Caco-2 (cell line): ENCODE measurements at regions not wholly inside any gene's neighbourhood (a gene's known extent, or its start where the extent isn't known, plus 50 kb on each side); places are given as distances from the start of the nearest gene placed in this dataset.

ENCODE experiments used
- BruUV-seq: library from RNA; stranded (reverse); fragments of 400-500 nt; replicated peaks from 2 replicates; lab custom pipeline; 2021; lab: Mats Ljungman, UMichigan
- CTCF ChIA-PET: fragments of 300-600 bp; sonication (Branson Sonifier 250); formaldehyde crosslinking; loops from one replicate; lab custom pipeline; 2022; ENCODE audit warnings: antibody characterized with exemption; lab: Charles Lee
- POLR2A ChIA-PET: fragments of 300-600 bp; sonication (Branson Sonifier 250); formaldehyde crosslinking; loops from one replicate; lab custom pipeline; 2022; ENCODE audit warnings: antibody characterized with exemption; lab: Charles Lee
- DNase-seq, 2 experiments: peaks; one replicate each; pipeline versions ENCODE4 v3.0.0 to v3.0.0-alpha.2; 2020 to 2022
- H3K27me3 ChIP-seq: replicated peaks from 2 replicates; pipeline ENCODE4 v1.6.0; 2011; ENCODE audit warnings: low read length; ENCODE audit not compliant: control insufficient read depth, insufficient read depth
- H3K36me3 ChIP-seq: 2 replicates; pipeline ENCODE4 v1.5.1; 2011; ENCODE audit warnings: low read length; ENCODE audit not compliant: control insufficient read depth, insufficient read depth
- H3K4me1 ChIP-seq: fragments of 250-450 bp; sonication (Bioruptor Pico); 2 replicates; pipeline ENCODE4 v1.5.1; 2020; ENCODE audit warnings: mild to moderate bottlenecking
- H3K4me3 ChIP-seq: 2 replicates; pipeline ENCODE4 v1.5.1; 2011; ENCODE audit warnings: low read depth, mild to moderate bottlenecking, control low read depth, low read length
- H3K9me3 ChIP-seq: fragments of 250-450 bp; sonication (Bioruptor Pico); 2 replicates; pipeline ENCODE4 v1.5.1; 2020; ENCODE audit warnings: mild to moderate bottlenecking, moderate library complexity
- H3K27ac Mint-ChIP-seq: one replicate; pipeline ENCODE4 v1.8.0; 2022; ENCODE audit warnings: mixed read lengths; ENCODE audit not compliant: unreplicated experiment
- H3K27me3 Mint-ChIP-seq: one replicate; pipeline ENCODE4 v1.8.0; 2022; ENCODE audit warnings: mixed read lengths; ENCODE audit not compliant: insufficient read depth, unreplicated experiment
- H3K36me3 Mint-ChIP-seq: one replicate; pipeline ENCODE4 v1.8.0; 2022; ENCODE audit warnings: mild to moderate bottlenecking, mixed read lengths; ENCODE audit not compliant: insufficient read depth, unreplicated experiment
- H3K4me1 Mint-ChIP-seq: one replicate; pipeline ENCODE4 v1.8.0; 2022; ENCODE audit warnings: low read depth, mixed read lengths; ENCODE audit not compliant: unreplicated experiment
- H3K4me3 Mint-ChIP-seq: one replicate; pipeline ENCODE4 v1.8.0; 2022; ENCODE audit warnings: mild to moderate bottlenecking, moderate library complexity, mixed read lengths; ENCODE audit not compliant: unreplicated experiment
- H3K9me3 Mint-ChIP-seq: one replicate; pipeline ENCODE4 v1.8.0; 2022; ENCODE audit warnings: mixed read lengths; ENCODE audit not compliant: unreplicated experiment
- CTCF ChIP-seq, 2 experiments: fragments of 200-600 bp in 1 of 2; IDR thresholded peaks; 1 replicate in 1 of 2; 2 replicates in 1 of 2; pipeline versions ENCODE4 v1.5.1 to v1.8.0; 2011 to 2022; ENCODE audit warnings: antibody characterized with exemption in 1 of 2, control low read depth in 1 of 2, inconsistent platforms in 1 of 2, low read depth in 1 of 2, low read length in 1 of 2, mild to moderate bottlenecking in 1 of 2, moderate library complexity in 1 of 2; ENCODE audit not compliant: insufficient read depth in 1 of 2, severe bottlenecking in 1 of 2, unreplicated experiment in 1 of 2
- intact Hi-C: fragments of 100-400 bp; cut with micrococcal nuclease; formaldehyde crosslinking; loops from one replicate; pipeline ENCODE4 v1.10.0; 2022; ENCODE audit not compliant: unreplicated experiment

- Mint-ChIP-seq H3K9me3 (no peaks in the 10 kb centered on the region), H3K4me3 (no peak overlapping the region), H3K27ac (no peak overlapping the region), H3K27me3 (peaks cover 4% of the 10 kb centered on the region), H3K36me3 (no peaks in the 10 kb centered on the region), H3K4me1 (no peaks in the 10 kb centered on the region)
- Histone ChIP-seq H3K4me1 (no peaks in the 10 kb centered on the region), H3K4me3 (no peak overlapping the region), H3K36me3 (no peaks in the 10 kb centered on the region), H3K27me3 (no peaks in the 10 kb centered on the region), H3K9me3 (no peaks in the 10 kb centered on the region)
- CTCF ChIA-PET, result no interaction called here
- TF ChIP-seq CTCF (IDR thresholded peaks at IDR 0.05; ENCODE audit: insufficient read depth in 1 of 2, low read depth in 1 of 2, low read length in 1 of 2, severe bottlenecking in 1 of 2, unreplicated experiment in 1 of 2), result no peak
- no peak for DNase-seq
- BruUV-seq, result no TSS peak
- POLR2A ChIA-PET, result no interaction called here
- intact Hi-C loops, result no loop called here
Measured at GRCh38 chr7:83851551-83851950, 202.6 kb upstream of the SEMA3E start.

- ChIA-PET POLR2A (no interaction called here), CTCF (no interaction called here)
- H3K36me3 Mint-ChIP-seq, result no peaks in the 10 kb centered on the region
- intact Hi-C loops, result no loop called here
- H3K4me3 Mint-ChIP-seq, result no peak overlapping the region
- TF ChIP-seq CTCF (IDR thresholded peaks at IDR 0.05; ENCODE audit: insufficient read depth in 1 of 2, low read depth in 1 of 2, low read length in 1 of 2, severe bottlenecking in 1 of 2, unreplicated experiment in 1 of 2), result no peak
- H3K27ac Mint-ChIP-seq, result no peak overlapping the region
- no peaks in the 10 kb centered on the region for H3K27me3 ChIP-seq
- no peaks in the 10 kb centered on the region for H3K9me3 Mint-ChIP-seq
- no peaks in the 10 kb centered on the region for H3K4me1 ChIP-seq
- no peaks in the 10 kb centered on the region for H3K4me1 Mint-ChIP-seq
- peaks cover 4% of the 10 kb centered on the region for H3K27me3 Mint-ChIP-seq
- BruUV-seq, result no TSS peak
- 0 out of 2 replicates have a peak, but pooled peaks cover 4% of the 10 kb centered on the region for H3K9me3 ChIP-seq
- H3K4me3 ChIP-seq, result no peak overlapping the region
- H3K36me3 ChIP-seq, result no peaks in the 10 kb centered on the region
- DNase-seq, result no peak
Measured at GRCh38 chr7:83850941-83851340, 202.0 kb upstream of the SEMA3E start.

GRCh38 chr7:83850125-83850524 lies 201.2 kb upstream of the SEMA3E start:
- no peak overlapping the region for H3K4me3 ChIP-seq
- Mint-ChIP-seq H3K27me3 (peaks cover 1% of the 10 kb centered on the region), H3K36me3 (no peaks in the 10 kb centered on the region), H3K4me1 (no peaks in the 10 kb centered on the region), H3K27ac (no peak overlapping the region), H3K9me3 (no peaks in the 10 kb centered on the region), H3K4me3 (no peak overlapping the region)
- no peaks in the 10 kb centered on the region for H3K4me1 ChIP-seq
- no peaks in the 10 kb centered on the region for H3K36me3 ChIP-seq
- H3K9me3 ChIP-seq, result 0 out of 2 replicates have a peak, but pooled peaks cover 4% of the 10 kb centered on the region
- intact Hi-C loops, result no loop called here
- POLR2A ChIA-PET, result no interaction called here
- CTCF ChIA-PET, result no interaction called here
- no peaks in the 10 kb centered on the region for H3K27me3 ChIP-seq
- no peak for TF ChIP-seq CTCF (IDR thresholded peaks at IDR 0.05; ENCODE audit: insufficient read depth in 1 of 2, low read depth in 1 of 2, low read length in 1 of 2, severe bottlenecking in 1 of 2, unreplicated experiment in 1 of 2)
- no peak for DNase-seq
- BruUV-seq, result no TSS peak
